Keratinocyte (primary cell): ENCODE measurements at regions not wholly inside any gene's neighbourhood (a gene's known extent, or its start where the extent isn't known, plus 50 kb on each side); places are given as distances from the start of the nearest gene placed in this dataset.

ENCODE experiments used
- DNase-seq: peaks from one replicate; pipeline ENCODE4 v3.0.0-alpha.2; 2011; ENCODE audit warnings: low read depth, missing footprints, low spot score
- FAIRE-seq: peaks from 2 replicates; lab custom pipeline; 2011; peaks lifted over from hg19 to GRCh38; lab: Jason Lieb, UNC
- H2AFZ ChIP-seq: 2 replicates; pipeline ENCODE4 v1.6.0; 2012; ENCODE audit warnings: low read length, control low read depth, inconsistent platforms; ENCODE audit not compliant: control insufficient read depth
- H3K27ac ChIP-seq: 2 replicates; pipeline ENCODE4 v1.5.1; 2011; ENCODE audit warnings: low read length; ENCODE audit not compliant: control insufficient read depth, insufficient read depth
- H3K27me3 ChIP-seq: 3 replicates; pipeline ENCODE4 v1.6.0; 2011; ENCODE audit warnings: low read length; ENCODE audit not compliant: control insufficient read depth, insufficient read depth; ENCODE audit errors: extremely low read depth
- H3K36me3 ChIP-seq, 2 experiments: 2 replicates in 1 of 2; 3 replicates in 1 of 2; pipeline ENCODE4 v1.5.1; 2011; ENCODE audit warnings: low read length in 2 of 2, mild to moderate bottlenecking in 1 of 2; ENCODE audit not compliant: control insufficient read depth in 2 of 2, insufficient read depth in 2 of 2; ENCODE audit errors: extremely low read depth in 1 of 2
- H3K4me1 ChIP-seq: 3 replicates; pipeline ENCODE4 v1.5.1; 2011; ENCODE audit warnings: low read length; ENCODE audit not compliant: control insufficient read depth, insufficient read depth; ENCODE audit errors: extremely low read depth
- H3K4me2 ChIP-seq: 3 replicates; pipeline ENCODE4 v1.6.0; 2011; ENCODE audit warnings: low read depth, low read length; ENCODE audit not compliant: control insufficient read depth, insufficient read depth; ENCODE audit errors: extremely low read depth
- H3K4me3 ChIP-seq, 3 experiments: fragments of 200-600 bp in 1 of 3; sonication (generic) in 1 of 3; 2 replicates in 2 of 3; 3 replicates in 1 of 3; pipeline ENCODE4 v1.5.1; 2011 to 2016; ENCODE audit warnings: low read length in 3 of 3, mild to moderate bottlenecking in 3 of 3, control low read depth in 2 of 3, inconsistent platforms in 1 of 3, low read depth in 1 of 3, mixed read lengths in 1 of 3, mixed run types in 1 of 3, moderate library complexity in 1 of 3; ENCODE audit not compliant: control insufficient read depth in 2 of 3, insufficient read depth in 2 of 3; ENCODE audit errors: extremely low read depth in 1 of 3
- H3K79me2 ChIP-seq: 2 replicates; pipeline ENCODE4 v1.6.0; 2012; ENCODE audit warnings: low read length; ENCODE audit not compliant: control insufficient read depth, insufficient read depth
- H3K9ac ChIP-seq: 3 replicates; pipeline ENCODE4 v1.6.0; 2011; ENCODE audit warnings: low read length; ENCODE audit not compliant: control insufficient read depth, insufficient read depth; ENCODE audit errors: extremely low read depth
- H3K9me1 ChIP-seq: 3 replicates; pipeline ENCODE4 v1.6.0; 2011; ENCODE audit warnings: low read length; ENCODE audit not compliant: control insufficient read depth, insufficient read depth; ENCODE audit errors: extremely low read depth
- H3K9me3 ChIP-seq: 2 replicates; pipeline ENCODE4 v1.5.1; 2012; ENCODE audit warnings: low read depth, low read length; ENCODE audit not compliant: control insufficient read depth
- H4K20me1 ChIP-seq: 3 replicates; pipeline ENCODE4 v1.6.0; 2011; ENCODE audit warnings: low read length; ENCODE audit not compliant: control insufficient read depth, insufficient read depth; ENCODE audit errors: extremely low read depth
- CTCF ChIP-seq, 3 experiments: IDR thresholded peaks in 1 of 3; conservative IDR thresholded peaks in 1 of 3; optimal IDR thresholded peaks in 1 of 3; 2 replicates in 2 of 3; 3 replicates in 1 of 3; pipeline versions ENCODE3 to v1.5.1; 2011; ENCODE audit warnings: low read length in 3 of 3, mild to moderate bottlenecking in 3 of 3, moderate library complexity in 2 of 3, control low read depth in 1 of 3, inconsistent platforms in 1 of 3; ENCODE audit not compliant: insufficient read depth in 2 of 3; ENCODE audit errors: extremely low read depth in 1 of 3
- EZH2 ChIP-seq: IDR thresholded peaks from one replicate; pipeline ENCODE4 v1.6.1; 2012; ENCODE audit warnings: inconsistent platforms, mild to moderate bottlenecking, low read length, moderate library complexity
- dilution Hi-C: fragments of 300-500 bp; cut with MboI; formaldehyde crosslinking; loops from one replicate; pipeline ENCODE4 v1.7.0; 2020; ENCODE audit warnings: low sequenced_read_pairs; ENCODE audit not compliant: extremely low pct_ligation_motif_present

- Histone ChIP-seq H3K27me3 (no peaks in the 10 kb centered on the region), H2AFZ (no peak overlapping the region), H3K9ac (no peak overlapping the region), H3K9me1 (no peaks in the 10 kb centered on the region), H3K27ac (no peak overlapping the region), H3K36me3 (no peaks in the 10 kb centered on the region), H3K4me1 (no peaks in the 10 kb centered on the region), H3K4me3 (no peak overlapping the region), H3K79me2 (no peaks in the 10 kb centered on the region), H3K4me2 (no peak overlapping the region), H3K9me3 (no peaks in the 10 kb centered on the region), H4K20me1 (no peaks in the 10 kb centered on the region)
- FAIRE-seq (no peak), DNase-seq (no peak)
- dilution Hi-C loops, result no loop called here
- no peak for TF ChIP-seq EZH2
- TF ChIP-seq CTCF (optimal IDR thresholded peaks at IDR 0.05 in 1 of 3, IDR thresholded peaks at IDR 0.05 in 1 of 3, conservative IDR thresholded peaks at IDR 0.05 in 1 of 3; ENCODE audit: extremely low read depth in 1 of 3, insufficient read depth in 2 of 3, low read length in 3 of 3), result no peak
Measured at GRCh38 chr2:88836351-88836750, 144.9 kb downstream of the RPIA start.

- Histone ChIP-seq H2AFZ (no peak overlapping the region), H4K20me1 (no peaks in the 10 kb centered on the region), H3K4me2 (no peak overlapping the region), H3K4me1 (no peaks in the 10 kb centered on the region), H3K27ac (no peak overlapping the region), H3K36me3 (no peaks in the 10 kb centered on the region), H3K9me3 (no peaks in the 10 kb centered on the region), H3K9ac (no peak overlapping the region), H3K27me3 (no peaks in the 10 kb centered on the region), H3K79me2 (no peaks in the 10 kb centered on the region), H3K9me1 (no peaks in the 10 kb centered on the region), H3K4me3 (no peak overlapping the region)
- dilution Hi-C loops, result no loop called here
- FAIRE-seq (no peak), DNase-seq (no peak)
- TF ChIP-seq EZH2 (no peak), CTCF (optimal IDR thresholded peaks at IDR 0.05 in 1 of 3, IDR thresholded peaks at IDR 0.05 in 1 of 3, conservative IDR thresholded peaks at IDR 0.05 in 1 of 3; ENCODE audit: extremely low read depth in 1 of 3, insufficient read depth in 2 of 3, low read length in 3 of 3) (no peak)
Measured at GRCh38 chr2:88837511-88838160, 146.2 kb downstream of the RPIA start.
